ENCODE measurements at regions not wholly inside any gene's neighbourhood (a gene's known extent, or its start where the extent isn't known, plus 50 kb on each side); places are given as distances from the start of the nearest gene placed in this dataset.

GRCh38 chr2:239476757-239477585 is 76.2 kb upstream of the HDAC4 start:
- TF ChIP-seq CTCF (IDR thresholded peaks at IDR 0.05) (no peak), EP300 (IDR thresholded peaks at IDR 0.05) (no peak), POLR2A (IDR thresholded peaks at IDR 0.05) (no peak)

All from tibial nerve (tissue), 4 donors.